PC-3 (cell line): ENCODE measurements at regions not wholly inside any gene's neighbourhood (a gene's known extent, or its start where the extent isn't known, plus 50 kb on each side); places are given as distances from the start of the nearest gene placed in this dataset.

Experiments
- ATAC-seq: fragments of 200-7000 bp; cut with Tn5 transposase; 2 replicates; pipeline ENCODE4 v1.9.1; 2020; ENCODE audit warnings: mild to moderate bottlenecking, moderate library complexity
- BruUV-seq: library from RNA; stranded (reverse); fragments of 400-500 nt; replicated peaks from 2 replicates; lab custom pipeline; 2021; lab: Mats Ljungman, UMichigan
- CTCF ChIA-PET: fragments of 300-600 bp; sonication (Branson Sonifier 250); formaldehyde crosslinking; loops from one replicate; lab custom pipeline; 2022; ENCODE audit warnings: antibody characterized with exemption; lab: Charles Lee
- POLR2A ChIA-PET: fragments of 300-600 bp; sonication (Branson Sonifier 250); formaldehyde crosslinking; loops from one replicate; lab custom pipeline; 2022; ENCODE audit warnings: antibody characterized with exemption; ENCODE audit not compliant: unreplicated experiment; lab: Charles Lee
- DNase-seq: peaks from one replicate; pipeline ENCODE4 v3.0.0-alpha.2; 2015
- H2AFZ ChIP-seq: fragments of 300-600 bp; sonication (generic); 2 replicates; pipeline ENCODE4 v1.6.0; 2016; ENCODE audit warnings: antibody characterized with exemption, low read length
- H3F3A ChIP-seq: fragments of 300-600 bp; sonication (generic); one replicate; pipeline ENCODE4 v1.6.0; 2017; ENCODE audit warnings: antibody characterized with exemption, low read length, control low read depth, mild to moderate bottlenecking; ENCODE audit not compliant: unreplicated experiment
- H3K27ac ChIP-seq: fragments of 300-600 bp; sonication (generic); 2 replicates; pipeline ENCODE4 v1.5.1; 2016; ENCODE audit warnings: mild to moderate bottlenecking, low read length
- H3K27me3 ChIP-seq: fragments of 300-600 bp; sonication (generic); 2 replicates; pipeline ENCODE4 v1.6.1; 2016; ENCODE audit warnings: low read length, mixed read lengths
- H3K36me3 ChIP-seq: fragments of 300-600 bp; sonication (generic); 2 replicates; pipeline ENCODE4 v1.6.1; 2016; ENCODE audit warnings: low read depth, mixed run types, low read length, mixed read lengths
- H3K4me1 ChIP-seq: fragments of 300-600 bp; sonication (generic); 2 replicates; pipeline ENCODE4 v1.5.1; 2016; ENCODE audit warnings: low read length; ENCODE audit not compliant: insufficient read depth
- H3K4me2 ChIP-seq: fragments of 300-600 bp; sonication (generic); 2 replicates; pipeline ENCODE4 v1.6.0; 2016; ENCODE audit warnings: low read length
- H3K4me3 ChIP-seq: fragments of 300-600 bp; sonication (generic); 2 replicates; pipeline ENCODE4 v1.5.1; 2016; ENCODE audit warnings: mild to moderate bottlenecking, low read length, mixed read lengths
- H3K79me2 ChIP-seq: fragments of 300-600 bp; sonication (generic); 2 replicates; pipeline ENCODE4 v1.6.1; 2017; ENCODE audit warnings: low read length, mixed read lengths
- H3K9ac ChIP-seq: fragments of 300-600 bp; sonication (generic); 2 replicates; pipeline ENCODE4 v1.6.0; 2016; ENCODE audit warnings: mild to moderate bottlenecking, low read length
- H3K9me2 ChIP-seq: fragments of 300-600 bp; sonication (generic); replicated peaks from 2 replicates; pipeline ENCODE4 v1.6.1; 2016; ENCODE audit warnings: mixed run types, low read length, mixed read lengths
- H3K9me3 ChIP-seq: fragments of 300-600 bp; sonication (generic); 2 replicates; pipeline ENCODE4 v1.6.1; 2016; ENCODE audit warnings: low read length, mixed read lengths
- H4K20me1 ChIP-seq: fragments of 300-600 bp; sonication (generic); 2 replicates; pipeline ENCODE4 v1.6.1; 2016; ENCODE audit warnings: low read length, mixed read lengths
- EZH2 ChIP-seq: fragments of 300-600 bp; sonication (generic); IDR thresholded peaks from one replicate; pipeline ENCODE4 v1.6.1; 2017; ENCODE audit warnings: antibody characterized with exemption, mild to moderate bottlenecking, low read length; ENCODE audit not compliant: unreplicated experiment
- EZH2phosphoT487 ChIP-seq: fragments of 300-600 bp; sonication (generic); IDR thresholded peaks from 2 replicates; pipeline ENCODE4 v1.6.1; 2018; ENCODE audit warnings: mild to moderate bottlenecking, antibody characterized with exemption, low read length, borderline replicate concordance
- intact Hi-C: fragments of 100-400 bp; cut with micrococcal nuclease; formaldehyde crosslinking; loops from 2 replicates; pipeline ENCODE4 v1.9.0; 2023
- TF ChIP-seq, protein P1 (sequence below): fragments of 300-600 bp; sonication (generic); conservative IDR thresholded peaks from 2 replicates; pipeline ENCODE4 v1.5.1; 2017; ENCODE audit warnings: antibody characterized with exemption, low read depth, mild to moderate bottlenecking, low read length

DNA sequence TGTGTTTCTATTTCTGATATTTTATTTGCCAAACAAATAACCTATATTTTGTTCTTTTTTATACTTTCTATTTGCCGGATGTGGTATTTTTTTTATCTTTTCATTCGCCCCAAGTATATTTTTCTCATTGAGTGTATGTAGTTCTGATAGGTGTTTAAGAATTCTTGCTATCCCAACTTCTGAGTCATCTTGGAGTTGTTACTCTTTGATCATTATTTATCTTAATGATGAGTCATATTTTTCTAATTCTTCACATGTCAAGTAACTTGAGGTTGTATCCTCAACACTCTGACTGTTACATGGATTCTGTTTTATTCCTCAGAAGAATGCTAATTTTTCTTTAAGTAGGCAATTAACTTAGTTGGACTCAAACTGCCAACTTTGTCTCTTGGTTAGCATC lies 498.1 kb downstream of the TLE1 start:
- Histone ChIP-seq H3K79me2 (no peaks in the 10 kb centered on the region), H3K9ac (no peak overlapping the region), H3K4me1 (peaks cover 30% of the 10 kb centered on the region), H3K9me2 (no peaks in the 10 kb centered on the region), H3K4me3 (no peak overlapping the region), H3K27ac (no peak overlapping the region), H3K9me3 (0 out of 2 replicates have a peak, but pooled peaks cover 6% of the 10 kb centered on the region), H3K36me3 (peaks cover 8% of the 10 kb centered on the region; the same call in 1 of the 2 replicates), H3F3A (no peaks in the 10 kb centered on the region), H2AFZ (no peak overlapping the region), H3K4me2 (no peak overlapping the region), H3K27me3 (no peaks in the 10 kb centered on the region), H4K20me1 (no peaks in the 10 kb centered on the region)
- TF ChIP-seq EZH2phosphoT487 (no peak), EZH2 (no peak)
- TF ChIP-seq, protein P1, sequence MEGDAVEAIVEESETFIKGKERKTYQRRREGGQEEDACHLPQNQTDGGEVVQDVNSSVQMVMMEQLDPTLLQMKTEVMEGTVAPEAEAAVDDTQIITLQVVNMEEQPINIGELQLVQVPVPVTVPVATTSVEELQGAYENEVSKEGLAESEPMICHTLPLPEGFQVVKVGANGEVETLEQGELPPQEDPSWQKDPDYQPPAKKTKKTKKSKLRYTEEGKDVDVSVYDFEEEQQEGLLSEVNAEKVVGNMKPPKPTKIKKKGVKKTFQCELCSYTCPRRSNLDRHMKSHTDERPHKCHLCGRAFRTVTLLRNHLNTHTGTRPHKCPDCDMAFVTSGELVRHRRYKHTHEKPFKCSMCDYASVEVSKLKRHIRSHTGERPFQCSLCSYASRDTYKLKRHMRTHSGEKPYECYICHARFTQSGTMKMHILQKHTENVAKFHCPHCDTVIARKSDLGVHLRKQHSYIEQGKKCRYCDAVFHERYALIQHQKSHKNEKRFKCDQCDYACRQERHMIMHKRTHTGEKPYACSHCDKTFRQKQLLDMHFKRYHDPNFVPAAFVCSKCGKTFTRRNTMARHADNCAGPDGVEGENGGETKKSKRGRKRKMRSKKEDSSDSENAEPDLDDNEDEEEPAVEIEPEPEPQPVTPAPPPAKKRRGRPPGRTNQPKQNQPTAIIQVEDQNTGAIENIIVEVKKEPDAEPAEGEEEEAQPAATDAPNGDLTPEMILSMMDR = no peak
- ChIA-PET POLR2A (interaction anchor here (0.6 kb wide), 1 partner anchor 164 kb away, joined by 3 read pairs; no protein-coding TSS in a partner anchor), CTCF (no interaction called here)
- ATAC-seq (no peak), DNase-seq (peak; percentile 50)
- no TSS peak for BruUV-seq
- intact Hi-C loops = loop anchor here (5.0 kb wide), 2 partner anchors 46 to 496 kb away; partner anchors contain the start of gene TLE1

DNA sequence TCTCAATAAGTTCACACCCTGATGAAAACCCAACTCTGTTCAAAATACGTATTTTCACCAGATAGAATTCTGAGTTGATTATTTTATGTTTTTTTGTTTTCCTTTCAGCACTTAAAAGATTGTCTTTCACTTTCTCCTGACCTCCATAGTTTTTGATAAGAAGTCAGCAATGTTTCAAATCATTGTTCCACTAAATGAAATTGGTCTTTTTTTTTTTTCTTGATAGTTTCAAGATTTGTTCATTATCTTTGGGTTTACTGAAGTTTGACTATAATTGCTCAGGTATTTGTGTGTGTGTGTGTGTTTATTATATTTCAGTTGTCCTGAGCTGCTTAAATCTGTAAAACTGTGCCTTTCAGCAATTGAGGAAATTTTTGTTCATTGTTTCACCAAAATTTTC lies 498.7 kb downstream of the TLE1 start:
- ChIA-PET CTCF (no interaction called here), POLR2A (no interaction called here)
- H3K79me2 ChIP-seq = no peaks in the 10 kb centered on the region
- H4K20me1 ChIP-seq = no peaks in the 10 kb centered on the region
- no peak overlapping the region for H3K4me3 ChIP-seq
- DNase-seq = no peak
- no peak overlapping the region for H2AFZ ChIP-seq
- TF ChIP-seq, protein P1 = no peak
- TF ChIP-seq EZH2phosphoT487 (no peak), EZH2 (no peak)
- H3K4me2 ChIP-seq = no peak overlapping the region
- H3K4me1 ChIP-seq = peaks cover 30% of the 10 kb centered on the region
- peaks cover 8% of the 10 kb centered on the region; the same call in 1 of the 2 replicates for H3K36me3 ChIP-seq
- no peak for ATAC-seq
- H3K9me2 ChIP-seq = no peaks in the 10 kb centered on the region
- no TSS peak for BruUV-seq
- no peaks in the 10 kb centered on the region for H3F3A ChIP-seq
- H3K27ac ChIP-seq = no peak overlapping the region
- no peak overlapping the region for H3K9ac ChIP-seq
- H3K9me3 ChIP-seq = 0 out of 2 replicates have a peak, but pooled peaks cover 6% of the 10 kb centered on the region
- H3K27me3 ChIP-seq = no peaks in the 10 kb centered on the region
- intact Hi-C loops = loop anchor here (5.0 kb wide), 2 partner anchors 47 to 497 kb away; partner anchors contain the start of gene TLE1

DNA sequence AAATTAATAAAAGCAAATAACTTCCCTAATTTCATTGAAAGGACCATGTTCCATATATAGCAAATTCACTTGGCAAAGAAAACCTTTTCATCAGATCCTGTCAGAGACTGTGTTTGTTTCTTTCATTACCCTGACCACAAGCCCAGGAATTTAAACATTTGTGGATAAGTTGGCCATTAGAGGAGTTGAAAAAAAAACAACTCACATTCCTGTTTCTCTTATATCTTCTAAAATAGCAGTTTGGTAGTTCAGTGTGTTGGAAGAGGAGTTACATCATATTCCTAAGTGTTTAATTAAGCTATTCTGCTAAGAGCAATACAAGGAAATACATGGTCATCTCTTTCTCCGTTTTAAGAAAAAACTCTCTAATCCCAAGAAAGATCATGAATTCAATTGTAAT lies 505.6 kb downstream of the TLE1 start:
- ATAC-seq (peak; percentile 18; the same call in 1 of the 2 replicates), DNase-seq (peak; percentile 20)
- H3F3A ChIP-seq = no peaks in the 10 kb centered on the region
- ChIA-PET CTCF (no interaction called here), POLR2A (no interaction called here)
- no peaks in the 10 kb centered on the region for H3K36me3 ChIP-seq
- intact Hi-C loops = loop anchor here (5.0 kb wide), 1 partner anchor 149 kb away; no protein-coding TSS in a partner anchor
- no peak overlapping the region for H3K4me2 ChIP-seq
- no peak overlapping the region for H3K27ac ChIP-seq
- no peak overlapping the region for H3K9ac ChIP-seq
- no TSS peak for BruUV-seq
- H3K9me2 ChIP-seq = no peaks in the 10 kb centered on the region
- TF ChIP-seq EZH2 = no peak
- TF ChIP-seq, protein P1 = no peak
- TF ChIP-seq EZH2phosphoT487 = no peak
- H3K79me2 ChIP-seq = no peaks in the 10 kb centered on the region
- peaks cover 15% of the 10 kb centered on the region; the same call in 1 of the 2 replicates for H3K4me1 ChIP-seq
- H3K27me3 ChIP-seq = no peaks in the 10 kb centered on the region
- no peaks in the 10 kb centered on the region for H3K9me3 ChIP-seq
- H4K20me1 ChIP-seq = no peaks in the 10 kb centered on the region
- no peak overlapping the region for H3K4me3 ChIP-seq
- no peak overlapping the region for H2AFZ ChIP-seq
